GM12878 (cell line): ENCODE measurements at regions not wholly inside any gene's neighbourhood (a gene's known extent, or its start where the extent isn't known, plus 50 kb on each side); places are given as distances from the start of the nearest gene placed in this dataset.

Experiments
- ASH2L ChIP-seq: fragments of 300-600, 200-600 bp; sonication (generic); IDR thresholded peaks from 2 replicates; pipeline ENCODE4 v1.6.1; 2017; ENCODE audit warnings: low read depth, mild to moderate bottlenecking, borderline replicate concordance
- CUX1 ChIP-seq: IDR thresholded peaks from 2 replicates; pipeline ENCODE4 v1.6.1; 2012; ENCODE audit warnings: improper control_type of control experiment, low read depth, low read length; ENCODE audit not compliant: insufficient replicate concordance
- HCFC1 ChIP-seq: fragments of 150-350 bp; IDR thresholded peaks from 2 replicates; pipeline ENCODE4 v1.6.1; 2014; ENCODE audit warnings: low read length
- IKZF2 ChIP-seq, 2 experiments: fragments of 450-650 bp; IDR thresholded peaks; 2 replicates each; pipeline ENCODE4 v1.6.1; 2017; ENCODE audit warnings: mild to moderate bottlenecking in 2 of 2, moderate library complexity in 2 of 2
- IRF5 ChIP-seq: fragments of 450-650 bp; IDR thresholded peaks from 2 replicates; pipeline ENCODE4 v1.6.1; 2017; ENCODE audit warnings: borderline replicate concordance
- MYC ChIP-seq: IDR thresholded peaks from 2 replicates; pipeline ENCODE4 v1.6.1; 2011; ENCODE audit warnings: mild to moderate bottlenecking, low read length, moderate library complexity, inconsistent platforms; ENCODE audit not compliant: insufficient read depth, insufficient replicate concordance, insufficient read length, severe bottlenecking

GRCh38 chr4:20626326-20627005 lies 73.8 kb upstream of the PACRGL start (continued):
- TF ChIP-seq MYC (no peak), HCFC1 (no peak), ASH2L (no peak), CUX1 (no peak), IRF5 (no peak), IKZF2 (IDR thresholded peaks at IDR 0.05) (no peak)
